WTC11 (cell line): ENCODE measurements at regions not wholly inside any gene's neighbourhood (a gene's known extent, or its start where the extent isn't known, plus 50 kb on each side); places are given as distances from the start of the nearest gene placed in this dataset.
A peak's percentile ranks its signal among the peaks of the same experiment; 100 is the strongest.

Experiments
- ATAC-seq: fragments of 200-7000 bp; cut with Tn5 transposase; 2 replicates; pipeline ENCODE4 v1.10.0; 2021; ENCODE audit warnings: mild to moderate bottlenecking, moderate library complexity
- CTCF ChIA-PET: fragments of 300-600 bp; sonication (Branson Sonifier 250); formaldehyde crosslinking; loops from one replicate; lab custom pipeline; 2021; ENCODE audit warnings: antibody characterized with exemption; lab: Charles Lee
- POLR2A ChIA-PET: fragments of 350-600 bp; sonication (Branson Sonifier 250); formaldehyde crosslinking; loops from one replicate; lab custom pipeline; 2021; ENCODE audit warnings: antibody characterized with exemption; lab: Charles Lee
- DNase-seq: peaks from one replicate; pipeline ENCODE4 v3.0.0; 2021; ENCODE audit warnings: low spot score
- H3K27ac Mint-ChIP-seq: 2 replicates; pipeline ENCODE4 v1.8.0; 2021; ENCODE audit warnings: mixed read lengths
- H3K27me3 Mint-ChIP-seq: 2 replicates; pipeline ENCODE4 v1.8.0; 2021; ENCODE audit warnings: low read depth, mild to moderate bottlenecking, moderate library complexity, mixed read lengths
- H3K36me3 Mint-ChIP-seq: 2 replicates; pipeline ENCODE4 v1.8.0; 2021; ENCODE audit warnings: mixed read lengths
- H3K4me1 Mint-ChIP-seq: 2 replicates; pipeline ENCODE4 v1.8.0; 2022; ENCODE audit warnings: mixed read lengths
- H3K4me3 Mint-ChIP-seq: 2 replicates; pipeline ENCODE4 v1.8.0; 2021; ENCODE audit warnings: mild to moderate bottlenecking, moderate library complexity, mixed read lengths
- H3K9me3 Mint-ChIP-seq: 2 replicates; pipeline ENCODE4 v1.8.0; 2021; ENCODE audit warnings: mixed read lengths
- ELF4 ChIP-seq: sonication (generic); formaldehyde crosslinking; IDR thresholded peaks from 2 replicates; pipeline ENCODE4 v1.8.1; 2022; ENCODE audit warnings: low read depth, mild to moderate bottlenecking, moderate library complexity, missing genetic modification reagents
- EMX1 ChIP-seq: fragments of 250-450 bp; sonication (Bioruptor Pico); IDR thresholded peaks from 2 replicates; pipeline ENCODE4 v1.8.0; 2021; ENCODE audit warnings: mild to moderate bottlenecking
- ESRRA ChIP-seq: sonication (generic); formaldehyde crosslinking; IDR thresholded peaks from 2 replicates; pipeline ENCODE4 v1.8.1; 2022; ENCODE audit warnings: mild to moderate bottlenecking, missing genetic modification reagents, borderline replicate concordance
- NR3C1 ChIP-seq: sonication (generic); formaldehyde crosslinking; conservative IDR thresholded peaks from 2 replicates; pipeline ENCODE4 v1.8.1; 2023; ENCODE audit warnings: low read depth, mild to moderate bottlenecking, missing genetic modification reagents
- OVOL2 ChIP-seq: fragments of 250-450 bp; sonication (Bioruptor Pico); IDR thresholded peaks from 2 replicates; pipeline ENCODE4 v1.9.0; 2021; ENCODE audit warnings: mild to moderate bottlenecking, borderline replicate concordance
- TP53 ChIP-seq: sonication (generic); formaldehyde crosslinking; IDR thresholded peaks from 2 replicates; pipeline ENCODE4 v1.8.1; 2023; ENCODE audit warnings: mild to moderate bottlenecking, missing genetic modification reagents
- ZNF121 ChIP-seq: sonication (generic); formaldehyde crosslinking; IDR thresholded peaks from 2 replicates; pipeline ENCODE4 v1.8.0; 2023; ENCODE audit warnings: missing genetic modification reagents
- ZNF219 ChIP-seq: sonication (generic); formaldehyde crosslinking; IDR thresholded peaks from 2 replicates; pipeline ENCODE4 v1.8.0; 2023; ENCODE audit warnings: missing genetic modification reagents, mild to moderate bottlenecking, borderline replicate concordance
- TF ChIP-seq, protein P1 (sequence below): sonication (generic); formaldehyde crosslinking; IDR thresholded peaks from 2 replicates; pipeline ENCODE4 v1.8.1; 2022; ENCODE audit warnings: low read depth, missing genetic modification reagents, borderline replicate concordance
- TF ChIP-seq, protein P2 (sequence below): sonication (generic); formaldehyde crosslinking; IDR thresholded peaks from 2 replicates; pipeline ENCODE4 v1.8.0; 2023; ENCODE audit warnings: missing genetic modification reagents
- TF ChIP-seq, protein P3 (sequence below): sonication (generic); formaldehyde crosslinking; IDR thresholded peaks from 2 replicates; pipeline ENCODE4 v1.8.0; 2022; ENCODE audit warnings: mild to moderate bottlenecking, missing genetic modification reagents
- TF ChIP-seq, protein P4 (sequence below): fragments of 250-450 bp; sonication (Bioruptor Pico); IDR thresholded peaks from 2 replicates; pipeline ENCODE4 v1.8.0; 2021; ENCODE audit warnings: mild to moderate bottlenecking
- TF ChIP-seq, protein P5 (sequence below): fragments of 250-450 bp; sonication (Bioruptor Pico); IDR thresholded peaks from 2 replicates; pipeline ENCODE4 v1.9.0; 2021; ENCODE audit warnings: moderate library complexity, mild to moderate bottlenecking, inconsistent platforms, borderline replicate concordance
- TF ChIP-seq, protein P6 (sequence below): sonication (generic); formaldehyde crosslinking; IDR thresholded peaks from 2 replicates; pipeline ENCODE4 v1.8.1; 2022; ENCODE audit warnings: mild to moderate bottlenecking, moderate library complexity, missing genetic modification reagents
- TF ChIP-seq, protein P7 (sequence below): sonication (generic); formaldehyde crosslinking; conservative IDR thresholded peaks from 2 replicates; pipeline ENCODE4 v1.8.1; 2022; ENCODE audit warnings: mild to moderate bottlenecking, missing genetic modification reagents
- TF ChIP-seq, protein P8 (sequence below): sonication (generic); formaldehyde crosslinking; conservative IDR thresholded peaks from 2 replicates; pipeline ENCODE4 v1.8.1; 2023; ENCODE audit warnings: mild to moderate bottlenecking, low read depth, missing genetic modification reagents, moderate library complexity
- TF ChIP-seq, protein P9 (sequence below): sonication (generic); formaldehyde crosslinking; IDR thresholded peaks from 2 replicates; pipeline ENCODE4 v1.8.0; 2022; ENCODE audit warnings: missing genetic modification reagents

DNA sequence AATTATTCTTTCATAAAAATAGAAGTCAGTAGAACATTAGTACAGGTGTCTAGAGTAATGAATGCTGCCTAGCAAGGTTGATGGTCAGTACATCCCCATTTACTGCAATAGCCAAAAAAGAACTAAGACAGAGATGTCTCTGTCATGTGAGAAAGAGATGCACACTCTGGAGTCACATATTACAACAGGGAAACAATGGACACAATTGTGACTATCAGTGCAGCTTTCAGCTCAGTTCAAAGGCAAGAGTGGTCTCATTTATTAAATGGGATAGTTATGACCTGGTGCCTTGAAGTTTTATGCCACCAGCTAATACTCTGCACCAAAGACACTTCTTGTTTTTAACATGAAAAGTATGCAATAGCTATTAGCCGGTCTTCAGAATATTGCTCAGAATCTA is 194.9 kb upstream of the CHAC2 start (continued):
- TF ChIP-seq, protein P1, sequence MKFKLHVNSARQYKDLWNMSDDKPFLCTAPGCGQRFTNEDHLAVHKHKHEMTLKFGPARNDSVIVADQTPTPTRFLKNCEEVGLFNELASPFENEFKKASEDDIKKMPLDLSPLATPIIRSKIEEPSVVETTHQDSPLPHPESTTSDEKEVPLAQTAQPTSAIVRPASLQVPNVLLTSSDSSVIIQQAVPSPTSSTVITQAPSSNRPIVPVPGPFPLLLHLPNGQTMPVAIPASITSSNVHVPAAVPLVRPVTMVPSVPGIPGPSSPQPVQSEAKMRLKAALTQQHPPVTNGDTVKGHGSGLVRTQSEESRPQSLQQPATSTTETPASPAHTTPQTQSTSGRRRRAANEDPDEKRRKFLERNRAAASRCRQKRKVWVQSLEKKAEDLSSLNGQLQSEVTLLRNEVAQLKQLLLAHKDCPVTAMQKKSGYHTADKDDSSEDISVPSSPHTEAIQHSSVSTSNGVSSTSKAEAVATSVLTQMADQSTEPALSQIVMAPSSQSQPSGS (CRISPR knock-in tag), result no peak

DNA sequence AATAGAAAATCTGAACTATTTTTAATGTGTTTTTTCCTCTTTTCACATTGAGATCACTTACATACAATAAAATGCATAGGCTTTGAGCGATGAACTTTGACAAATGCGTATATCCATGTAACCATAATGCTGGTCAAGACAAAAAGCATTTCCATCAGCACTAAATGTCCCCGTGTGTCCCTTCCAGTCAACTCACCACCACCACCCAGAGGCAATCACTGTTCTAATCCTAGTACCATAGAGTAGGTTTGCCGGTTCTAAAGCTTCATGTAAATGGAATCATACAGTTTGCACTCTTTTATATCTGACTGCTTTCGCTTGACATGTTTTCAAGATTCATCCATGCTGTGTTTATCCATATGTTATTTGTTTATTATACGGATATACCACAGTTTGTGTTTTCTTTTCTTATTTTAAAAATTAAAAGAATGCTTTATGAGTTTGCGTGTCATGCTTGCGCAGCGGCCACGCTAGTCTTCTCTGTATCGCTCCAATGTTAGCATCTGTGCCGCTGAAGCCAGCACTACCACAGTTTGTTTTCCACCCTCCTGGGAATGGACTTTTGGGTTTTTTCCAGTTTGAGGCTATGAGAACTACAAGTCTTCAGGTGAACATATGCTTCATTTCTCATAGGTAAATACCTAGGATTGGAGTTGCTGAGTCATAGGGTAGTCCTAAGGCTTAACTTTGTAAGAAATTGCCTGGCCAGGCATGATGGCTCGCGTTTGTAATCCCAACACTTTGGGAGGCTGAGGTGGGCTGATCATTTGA is 197.5 kb upstream of the CHAC2 start:
- CTCF ChIA-PET, result no interaction called here

More for the DNA sequence above, 197.5 kb upstream of the CHAC2 start:
- H3K27ac Mint-ChIP-seq, result no peak overlapping the region
- TF ChIP-seq, protein P2, sequence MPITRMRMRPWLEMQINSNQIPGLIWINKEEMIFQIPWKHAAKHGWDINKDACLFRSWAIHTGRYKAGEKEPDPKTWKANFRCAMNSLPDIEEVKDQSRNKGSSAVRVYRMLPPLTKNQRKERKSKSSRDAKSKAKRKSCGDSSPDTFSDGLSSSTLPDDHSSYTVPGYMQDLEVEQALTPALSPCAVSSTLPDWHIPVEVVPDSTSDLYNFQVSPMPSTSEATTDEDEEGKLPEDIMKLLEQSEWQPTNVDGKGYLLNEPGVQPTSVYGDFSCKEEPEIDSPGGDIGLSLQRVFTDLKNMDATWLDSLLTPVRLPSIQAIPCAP (CRISPR knock-in tag), result no peak
- TF ChIP-seq, protein P3, sequence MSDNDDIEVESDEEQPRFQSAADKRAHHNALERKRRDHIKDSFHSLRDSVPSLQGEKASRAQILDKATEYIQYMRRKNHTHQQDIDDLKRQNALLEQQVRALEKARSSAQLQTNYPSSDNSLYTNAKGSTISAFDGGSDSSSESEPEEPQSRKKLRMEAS (CRISPR knock-in tag), result no peak
- no peak for TF ChIP-seq OVOL2 (CRISPR knock-in tag)
- no peak for TF ChIP-seq TP53
- TF ChIP-seq, protein P4, sequence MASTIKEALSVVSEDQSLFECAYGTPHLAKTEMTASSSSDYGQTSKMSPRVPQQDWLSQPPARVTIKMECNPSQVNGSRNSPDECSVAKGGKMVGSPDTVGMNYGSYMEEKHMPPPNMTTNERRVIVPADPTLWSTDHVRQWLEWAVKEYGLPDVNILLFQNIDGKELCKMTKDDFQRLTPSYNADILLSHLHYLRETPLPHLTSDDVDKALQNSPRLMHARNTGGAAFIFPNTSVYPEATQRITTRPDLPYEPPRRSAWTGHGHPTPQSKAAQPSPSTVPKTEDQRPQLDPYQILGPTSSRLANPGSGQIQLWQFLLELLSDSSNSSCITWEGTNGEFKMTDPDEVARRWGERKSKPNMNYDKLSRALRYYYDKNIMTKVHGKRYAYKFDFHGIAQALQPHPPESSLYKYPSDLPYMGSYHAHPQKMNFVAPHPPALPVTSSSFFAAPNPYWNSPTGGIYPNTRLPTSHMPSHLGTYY (CRISPR knock-in tag), result no peak
- no peak for TF ChIP-seq EMX1 (CRISPR knock-in tag)
- TF ChIP-seq ZNF121 (CRISPR knock-in tag), result no peak
- TF ChIP-seq, protein P5, sequence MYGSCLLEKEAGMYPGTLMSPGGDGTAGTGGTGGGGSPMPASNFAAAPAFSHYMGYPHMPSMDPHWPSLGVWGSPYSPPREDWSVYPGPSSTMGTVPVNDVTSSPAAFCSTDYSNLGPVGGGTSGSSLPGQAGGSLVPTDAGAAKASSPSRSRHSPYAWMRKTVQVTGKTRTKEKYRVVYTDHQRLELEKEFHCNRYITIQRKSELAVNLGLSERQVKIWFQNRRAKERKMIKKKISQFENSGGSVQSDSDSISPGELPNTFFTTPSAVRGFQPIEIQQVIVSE (CRISPR knock-in tag), result no peak
- no peak for TF ChIP-seq NR3C1
- TF ChIP-seq, protein P6, sequence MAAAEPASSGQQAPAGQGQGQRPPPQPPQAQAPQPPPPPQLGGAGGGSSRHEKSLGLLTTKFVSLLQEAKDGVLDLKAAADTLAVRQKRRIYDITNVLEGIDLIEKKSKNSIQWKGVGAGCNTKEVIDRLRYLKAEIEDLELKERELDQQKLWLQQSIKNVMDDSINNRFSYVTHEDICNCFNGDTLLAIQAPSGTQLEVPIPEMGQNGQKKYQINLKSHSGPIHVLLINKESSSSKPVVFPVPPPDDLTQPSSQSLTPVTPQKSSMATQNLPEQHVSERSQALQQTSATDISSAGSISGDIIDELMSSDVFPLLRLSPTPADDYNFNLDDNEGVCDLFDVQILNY (CRISPR knock-in tag), result no peak
- TF ChIP-seq ZNF219 (CRISPR knock-in tag), result no peak
- TF ChIP-seq, protein P7, sequence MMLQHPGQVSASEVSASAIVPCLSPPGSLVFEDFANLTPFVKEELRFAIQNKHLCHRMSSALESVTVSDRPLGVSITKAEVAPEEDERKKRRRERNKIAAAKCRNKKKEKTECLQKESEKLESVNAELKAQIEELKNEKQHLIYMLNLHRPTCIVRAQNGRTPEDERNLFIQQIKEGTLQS (CRISPR knock-in tag), result no peak
- no peak for TF ChIP-seq ELF4 (CRISPR knock-in tag)
- TF ChIP-seq, protein P8, sequence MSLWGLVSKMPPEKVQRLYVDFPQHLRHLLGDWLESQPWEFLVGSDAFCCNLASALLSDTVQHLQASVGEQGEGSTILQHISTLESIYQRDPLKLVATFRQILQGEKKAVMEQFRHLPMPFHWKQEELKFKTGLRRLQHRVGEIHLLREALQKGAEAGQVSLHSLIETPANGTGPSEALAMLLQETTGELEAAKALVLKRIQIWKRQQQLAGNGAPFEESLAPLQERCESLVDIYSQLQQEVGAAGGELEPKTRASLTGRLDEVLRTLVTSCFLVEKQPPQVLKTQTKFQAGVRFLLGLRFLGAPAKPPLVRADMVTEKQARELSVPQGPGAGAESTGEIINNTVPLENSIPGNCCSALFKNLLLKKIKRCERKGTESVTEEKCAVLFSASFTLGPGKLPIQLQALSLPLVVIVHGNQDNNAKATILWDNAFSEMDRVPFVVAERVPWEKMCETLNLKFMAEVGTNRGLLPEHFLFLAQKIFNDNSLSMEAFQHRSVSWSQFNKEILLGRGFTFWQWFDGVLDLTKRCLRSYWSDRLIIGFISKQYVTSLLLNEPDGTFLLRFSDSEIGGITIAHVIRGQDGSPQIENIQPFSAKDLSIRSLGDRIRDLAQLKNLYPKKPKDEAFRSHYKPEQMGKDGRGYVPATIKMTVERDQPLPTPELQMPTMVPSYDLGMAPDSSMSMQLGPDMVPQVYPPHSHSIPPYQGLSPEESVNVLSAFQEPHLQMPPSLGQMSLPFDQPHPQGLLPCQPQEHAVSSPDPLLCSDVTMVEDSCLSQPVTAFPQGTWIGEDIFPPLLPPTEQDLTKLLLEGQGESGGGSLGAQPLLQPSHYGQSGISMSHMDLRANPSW (CRISPR knock-in tag), result no peak
- TF ChIP-seq, protein P9, sequence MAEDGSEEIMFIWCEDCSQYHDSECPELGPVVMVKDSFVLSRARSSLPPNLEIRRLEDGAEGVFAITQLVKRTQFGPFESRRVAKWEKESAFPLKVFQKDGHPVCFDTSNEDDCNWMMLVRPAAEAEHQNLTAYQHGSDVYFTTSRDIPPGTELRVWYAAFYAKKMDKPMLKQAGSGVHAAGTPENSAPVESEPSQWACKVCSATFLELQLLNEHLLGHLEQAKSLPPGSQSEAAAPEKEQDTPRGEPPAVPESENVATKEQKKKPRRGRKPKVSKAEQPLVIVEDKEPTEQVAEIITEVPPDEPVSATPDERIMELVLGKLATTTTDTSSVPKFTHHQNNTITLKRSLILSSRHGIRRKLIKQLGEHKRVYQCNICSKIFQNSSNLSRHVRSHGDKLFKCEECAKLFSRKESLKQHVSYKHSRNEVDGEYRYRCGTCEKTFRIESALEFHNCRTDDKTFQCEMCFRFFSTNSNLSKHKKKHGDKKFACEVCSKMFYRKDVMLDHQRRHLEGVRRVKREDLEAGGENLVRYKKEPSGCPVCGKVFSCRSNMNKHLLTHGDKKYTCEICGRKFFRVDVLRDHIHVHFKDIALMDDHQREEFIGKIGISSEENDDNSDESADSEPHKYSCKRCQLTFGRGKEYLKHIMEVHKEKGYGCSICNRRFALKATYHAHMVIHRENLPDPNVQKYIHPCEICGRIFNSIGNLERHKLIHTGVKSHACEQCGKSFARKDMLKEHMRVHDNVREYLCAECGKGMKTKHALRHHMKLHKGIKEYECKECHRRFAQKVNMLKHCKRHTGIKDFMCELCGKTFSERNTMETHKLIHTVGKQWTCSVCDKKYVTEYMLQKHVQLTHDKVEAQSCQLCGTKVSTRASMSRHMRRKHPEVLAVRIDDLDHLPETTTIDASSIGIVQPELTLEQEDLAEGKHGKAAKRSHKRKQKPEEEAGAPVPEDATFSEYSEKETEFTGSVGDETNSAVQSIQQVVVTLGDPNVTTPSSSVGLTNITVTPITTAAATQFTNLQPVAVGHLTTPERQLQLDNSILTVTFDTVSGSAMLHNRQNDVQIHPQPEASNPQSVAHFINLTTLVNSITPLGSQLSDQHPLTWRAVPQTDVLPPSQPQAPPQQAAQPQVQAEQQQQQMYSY (CRISPR knock-in tag), result no peak
- no peak for TF ChIP-seq ESRRA
- ATAC-seq (peak; percentile 64), DNase-seq (no peak)
- no peak overlapping the region for H3K4me3 Mint-ChIP-seq
- no peaks in the 10 kb centered on the region for H3K27me3 Mint-ChIP-seq
- no peaks in the 10 kb centered on the region for H3K36me3 Mint-ChIP-seq
- peaks cover 15% of the 10 kb centered on the region for H3K4me1 Mint-ChIP-seq
- no peaks in the 10 kb centered on the region for H3K9me3 Mint-ChIP-seq
- POLR2A ChIA-PET, result no interaction called here
